Natural killer cell (primary cell): ENCODE measurements at regions not wholly inside any gene's neighbourhood (a gene's known extent, or its start where the extent isn't known, plus 50 kb on each side); places are given as distances from the start of the nearest gene placed in this dataset.

Experiments used
- ATAC-seq, 3 donors: fragments of 150-1000 bp in 2 of 3; fragments of 200-7000 bp in 1 of 3; cut with Tn5 transposase; 1 replicate in 1 of 3; 2 replicates in 2 of 3; pipeline ENCODE4 v1.10.0; 2021; ENCODE audit warnings: mild to moderate bottlenecking in 2 of 3, moderate library complexity in 2 of 3
- DNase-seq, 2 donors: peaks; one replicate each; pipeline versions ENCODE4 v3.0.0 to v3.0.0-alpha.2; 2013 to 2021; ENCODE audit warnings: mixed read lengths in 1 of 2
- H3K27ac ChIP-seq: one replicate; pipeline ENCODE4 v1.5.1; 2013; ENCODE audit warnings: mild to moderate bottlenecking, low read length
- H3K27me3 ChIP-seq: one replicate; pipeline ENCODE4 v1.6.1; 2013; ENCODE audit warnings: low read length; ENCODE audit not compliant: control insufficient read depth, insufficient read depth
- H3K36me3 ChIP-seq: one replicate; pipeline ENCODE4 v1.6.1; 2013; ENCODE audit warnings: low read length; ENCODE audit not compliant: control insufficient read depth, insufficient read depth
- H3K4me1 ChIP-seq: one replicate; pipeline ENCODE4 v1.6.1; 2013; ENCODE audit warnings: low read length; ENCODE audit not compliant: control insufficient read depth, insufficient read depth
- H3K4me3 ChIP-seq: one replicate; pipeline ENCODE4 v1.5.1; 2013; ENCODE audit warnings: low read length
- H3K9me3 ChIP-seq: one replicate; pipeline ENCODE4 v1.6.1; 2013; ENCODE audit warnings: low read length; ENCODE audit not compliant: control insufficient read depth, insufficient read depth
- H3K27ac Mint-ChIP-seq, 2 donors: one replicate each; pipeline ENCODE4 v1.8.0; 2022; ENCODE audit warnings: mild to moderate bottlenecking in 2 of 2, mixed read lengths in 2 of 2, moderate library complexity in 1 of 2
- H3K27me3 Mint-ChIP-seq, 2 donors: one replicate each; pipeline ENCODE4 v1.8.0; 2022; ENCODE audit warnings: low read depth in 2 of 2, mixed read lengths in 2 of 2
- H3K36me3 Mint-ChIP-seq: one replicate; pipeline ENCODE4 v1.8.0; 2022; ENCODE audit warnings: mixed read lengths
- H3K4me1 Mint-ChIP-seq, 2 donors: one replicate each; pipeline ENCODE4 v1.8.0; 2022; ENCODE audit warnings: mixed read lengths in 2 of 2
- H3K4me3 Mint-ChIP-seq: one replicate; pipeline ENCODE4 v1.8.0; 2022; ENCODE audit warnings: mild to moderate bottlenecking, moderate library complexity, mixed read lengths
- H3K9me3 Mint-ChIP-seq, 2 donors: one replicate each; pipeline ENCODE4 v1.8.0; 2022; ENCODE audit warnings: mixed read lengths in 2 of 2
- CTCF ChIP-seq: fragments of 200-600 bp; IDR thresholded peaks from one replicate; pipeline ENCODE4 v1.8.0; 2022; ENCODE audit warnings: antibody characterized with exemption
- WGBS: methylation state at CpG from one replicate; pipeline ENCODE4 v1.1.7; 2013; ENCODE audit warnings: missing lambda C conversion rate; ENCODE audit not compliant: insufficient coverage; 5-methylcytosine and 5-hydroxymethylcytosine counted together
- intact Hi-C: fragments of 100-400 bp; cut with micrococcal nuclease; formaldehyde crosslinking; loops from one replicate; pipeline ENCODE4 v1.14.2; 2022

GRCh38 chr5:60369391-60369790, 330.6 kb downstream of the DEPDC1B start:
- no peak for TF ChIP-seq CTCF
- Mint-ChIP-seq H3K9me3 (peaks cover 4 to 5% of the 10 kb centered on the region in 2 donors), H3K4me3 (no peak overlapping the region), H3K4me1 (no peaks in the 10 kb centered on the region), H3K27ac (no peak overlapping the region), H3K27me3 (no peaks in the 10 kb centered on the region), H3K36me3 (no peaks in the 10 kb centered on the region)
- intact Hi-C loops, result no loop called here
- DNase-seq (no peak), ATAC-seq (no peak)
- Histone ChIP-seq H3K27me3 (no peaks in the 10 kb centered on the region), H3K4me1 (no peaks in the 10 kb centered on the region), H3K9me3 (no peaks in the 10 kb centered on the region), H3K4me3 (no peak overlapping the region), H3K36me3 (no peaks in the 10 kb centered on the region), H3K27ac (no peak overlapping the region)
- WGBS, result 83% methylated on average over 3 of the region's 4 CpGs

GRCh38 chr5:60368100-60368499, 331.9 kb downstream of the DEPDC1B start:
- 94% methylated on average over 5 of the region's 5 CpGs for WGBS
- H3K9me3 ChIP-seq, result no peaks in the 10 kb centered on the region

GRCh38 chr5:60366489-60366888, 333.5 kb downstream of the DEPDC1B start:
- H3K36me3 Mint-ChIP-seq, result no peaks in the 10 kb centered on the region
- ATAC-seq, result no peak

More at GRCh38 chr5:60368100-60368499, 331.9 kb downstream of the DEPDC1B start:
- TF ChIP-seq CTCF, result no peak
- H3K4me3 ChIP-seq, result no peak overlapping the region
- no peaks in the 10 kb centered on the region for H3K4me1 ChIP-seq
- no peaks in the 10 kb centered on the region for H3K27me3 ChIP-seq
- H3K36me3 ChIP-seq, result no peaks in the 10 kb centered on the region
- Mint-ChIP-seq H3K9me3 (peaks cover 4 to 5% of the 10 kb centered on the region in 2 donors), H3K27me3 (no peaks in the 10 kb centered on the region), H3K36me3 (no peaks in the 10 kb centered on the region), H3K27ac (no peak overlapping the region), H3K4me1 (no peaks in the 10 kb centered on the region), H3K4me3 (no peak overlapping the region)
- no peak for ATAC-seq
- H3K27ac ChIP-seq, result no peak overlapping the region
- no peak for DNase-seq
- intact Hi-C loops, result no loop called here

More at GRCh38 chr5:60366489-60366888, 333.5 kb downstream of the DEPDC1B start:
- H3K27ac Mint-ChIP-seq, result no peak overlapping the region
- no peaks in the 10 kb centered on the region for H3K4me1 Mint-ChIP-seq
- Histone ChIP-seq H3K36me3 (no peaks in the 10 kb centered on the region), H3K4me3 (no peak overlapping the region), H3K9me3 (no peaks in the 10 kb centered on the region), H3K27me3 (no peaks in the 10 kb centered on the region), H3K27ac (no peak overlapping the region), H3K4me1 (no peaks in the 10 kb centered on the region)
- no peak for TF ChIP-seq CTCF
- no peak for DNase-seq
- H3K4me3 Mint-ChIP-seq, result no peak overlapping the region
- H3K27me3 Mint-ChIP-seq, result no peaks in the 10 kb centered on the region
- intact Hi-C loops, result no loop called here
- H3K9me3 Mint-ChIP-seq, result peaks cover 2 to 4% of the 10 kb centered on the region in 2 donors
- WGBS, result 46% methylated on average over 2 of the region's 2 CpGs
